Naive thymus-derived CD4-positive, alpha-beta T cell (primary cell): ENCODE measurements at regions not wholly inside any gene's neighbourhood (a gene's known extent, or its start where the extent isn't known, plus 50 kb on each side); places are given as distances from the start of the nearest gene placed in this dataset.

ENCODE experiments used
- ATAC-seq: fragments of 150-1000 bp; cut with Tn5 transposase; 2 replicates; pipeline ENCODE4 v1.10.0; 2021; ENCODE audit warnings: mild to moderate bottlenecking, moderate library complexity
- CTCF ChIA-PET: fragments of 350-600 bp; sonication (Branson Sonifier 250); formaldehyde crosslinking; loops from one replicate; lab custom pipeline; 2021; ENCODE audit warnings: antibody characterized with exemption; lab: Charles Lee
- POLR2A ChIA-PET: fragments of 350-600 bp; sonication (Branson Sonifier 250); formaldehyde crosslinking; loops from one replicate; lab custom pipeline; 2021; ENCODE audit warnings: antibody characterized with exemption, inconsistent platforms; lab: Charles Lee
- DNase-seq, 9 donors: peaks; one replicate each; pipeline versions ENCODE4 v3.0.0 to v3.0.0-alpha.2; 2020 to 2022; ENCODE audit warnings: mixed read lengths in 1 of 9
- H3K27ac ChIP-seq: one replicate; pipeline ENCODE4 v1.7.0; 2013; ENCODE audit warnings: mild to moderate bottlenecking, low read depth, low read length, moderate library complexity
- H3K27me3 ChIP-seq, 2 donors: one replicate each; pipeline ENCODE4 v1.7.0; 2013; ENCODE audit warnings: low read length in 2 of 2, mild to moderate bottlenecking in 2 of 2, moderate library complexity in 2 of 2; ENCODE audit not compliant: control insufficient read depth in 2 of 2, insufficient read depth in 2 of 2
- H3K36me3 ChIP-seq, 3 experiments: 1 replicate in 2 of 3; 2 replicates in 1 of 3; pipeline ENCODE4 v1.7.0; 2013; ENCODE audit warnings: low read length in 3 of 3, mild to moderate bottlenecking in 3 of 3, moderate library complexity in 1 of 3; ENCODE audit not compliant: insufficient read depth in 3 of 3, control insufficient read depth in 2 of 3
- H3K4me1 ChIP-seq, 2 donors: one replicate each; pipeline ENCODE4 v1.7.0; 2013; ENCODE audit warnings: low read length in 2 of 2, mild to moderate bottlenecking in 2 of 2, moderate library complexity in 1 of 2; ENCODE audit not compliant: control insufficient read depth in 2 of 2, insufficient read depth in 2 of 2
- H3K4me3 ChIP-seq: 2 replicates; pipeline ENCODE4 v1.7.0; 2013; ENCODE audit warnings: mild to moderate bottlenecking, low read length
- H3K9me3 ChIP-seq, 3 experiments: 1 replicate in 2 of 3; 2 replicates in 1 of 3; pipeline ENCODE4 v1.7.0; 2013; ENCODE audit warnings: low read length in 3 of 3; ENCODE audit not compliant: control insufficient read depth in 2 of 3
- H3K27ac Mint-ChIP-seq, 9 donors: one replicate each; pipeline ENCODE4 v1.8.0; 2020 to 2022; ENCODE audit warnings: mixed read lengths in 9 of 9, mild to moderate bottlenecking in 8 of 9, moderate library complexity in 5 of 9, inconsistent platforms in 2 of 9
- H3K27me3 Mint-ChIP-seq, 5 donors: one replicate each; pipeline ENCODE4 v1.8.0; 2021 to 2022; ENCODE audit warnings: mixed read lengths in 5 of 5, mild to moderate bottlenecking in 1 of 5
- H3K36me3 Mint-ChIP-seq, 5 donors: one replicate each; pipeline ENCODE4 v1.8.0; 2020 to 2022; ENCODE audit warnings: mixed read lengths in 5 of 5, mild to moderate bottlenecking in 3 of 5, inconsistent platforms in 1 of 5
- H3K4me1 Mint-ChIP-seq, 7 donors: one replicate each; pipeline ENCODE4 v1.8.0; 2020 to 2022; ENCODE audit warnings: mixed read lengths in 7 of 7, mild to moderate bottlenecking in 3 of 7, inconsistent platforms in 1 of 7
- H3K4me3 Mint-ChIP-seq, 10 donors: one replicate each; pipeline ENCODE4 v1.8.0; 2020 to 2022; ENCODE audit warnings: mild to moderate bottlenecking in 10 of 10, mixed read lengths in 10 of 10, moderate library complexity in 6 of 10, inconsistent platforms in 2 of 10
- H3K9me3 Mint-ChIP-seq, 11 donors: one replicate each; pipeline ENCODE4 v1.8.0; 2020 to 2022; ENCODE audit warnings: mixed read lengths in 11 of 11, mild to moderate bottlenecking in 4 of 11, inconsistent platforms in 1 of 11, moderate library complexity in 1 of 11
- intact Hi-C, 2 donors: fragments of 100-400 bp; cut with micrococcal nuclease; formaldehyde crosslinking; loops; one replicate each; pipeline ENCODE4 v1.15.1; 2023

- Histone ChIP-seq H3K4me3 (no peak overlapping the region), H3K27ac (no peak overlapping the region), H3K27me3 (no peaks in the 10 kb centered on the region), H3K36me3 (no peaks in the 10 kb centered on the region), H3K9me3 (no peaks in the 10 kb centered on the region), H3K4me1 (no peaks in the 10 kb centered on the region)
- H3K4me3 Mint-ChIP-seq, result no peak overlapping the region
- H3K36me3 Mint-ChIP-seq, result no peaks in the 10 kb centered on the region
- ChIA-PET POLR2A (interaction anchor here (0.7 kb wide), 1 partner anchor 166 kb away, joined by 3 read pairs; no protein-coding TSS in a partner anchor), CTCF (no interaction called here)
- no peak overlapping the region for H3K27ac Mint-ChIP-seq
- DNase-seq, result no peak
- peaks cover 7 to 43% (median 37%) of the 10 kb centered on the region in 5 donors for H3K27me3 Mint-ChIP-seq
- H3K9me3 Mint-ChIP-seq, result no peaks in the 10 kb centered on the region
- no peak for ATAC-seq
- no peaks in the 10 kb centered on the region for H3K4me1 Mint-ChIP-seq
- intact Hi-C loops, result no loop called here
Observed at GRCh38 chr22:49359076-49359475, 468.6 kb downstream of the BRD1 start.

DNA sequence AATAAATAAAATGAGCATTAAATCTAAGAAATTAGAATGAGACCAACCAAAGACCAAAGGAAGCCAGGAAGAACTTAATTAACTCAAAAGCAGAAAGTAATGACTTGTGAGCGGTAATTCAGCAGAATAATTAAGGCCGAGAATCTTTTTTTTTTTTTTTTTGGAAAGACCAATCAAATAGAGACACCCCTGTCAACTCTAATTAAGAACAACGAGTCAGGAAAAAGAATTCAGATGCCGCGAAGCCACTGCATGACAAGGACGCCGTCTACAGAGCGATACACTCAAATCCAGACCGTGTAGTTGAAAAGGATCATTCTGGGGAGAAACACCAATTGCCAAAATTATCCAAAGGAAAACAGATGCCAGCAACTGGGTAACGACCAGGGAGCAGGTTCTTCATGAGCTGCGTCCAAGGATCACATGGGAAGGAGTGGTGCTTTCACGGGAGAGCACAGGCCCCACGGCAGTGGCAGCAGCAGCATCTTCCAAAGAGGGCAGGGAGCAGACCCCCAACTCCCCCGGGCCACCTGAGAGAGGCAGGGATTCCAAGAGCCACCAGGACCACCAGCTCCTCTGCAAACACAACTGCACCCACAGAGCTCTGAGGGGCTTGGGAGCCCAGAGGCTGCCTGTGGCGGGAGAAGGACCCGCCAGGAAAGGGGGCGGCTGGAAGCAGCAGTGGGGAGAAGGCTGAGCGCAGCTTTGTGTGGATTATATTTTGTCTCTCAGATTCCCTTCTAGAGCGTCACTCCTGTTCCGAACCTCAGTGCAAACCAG lies 469.8 kb downstream of the BRD1 start:
- DNase-seq, result no peak
- intact Hi-C loops, result no loop called here
- Mint-ChIP-seq H3K36me3 (no peaks in the 10 kb centered on the region), H3K9me3 (no peaks in the 10 kb centered on the region), H3K4me1 (no peaks in the 10 kb centered on the region), H3K27ac (no peak overlapping the region), H3K27me3 (peaks cover 11 to 48% (median 46%) of the 10 kb centered on the region in 5 donors), H3K4me3 (no peak overlapping the region)
- Histone ChIP-seq H3K27ac (no peak overlapping the region), H3K9me3 (no peaks in the 10 kb centered on the region), H3K4me3 (no peak overlapping the region), H3K36me3 (no peaks in the 10 kb centered on the region), H3K4me1 (no peaks in the 10 kb centered on the region), H3K27me3 (no peaks in the 10 kb centered on the region)
- ChIA-PET CTCF (no interaction called here), POLR2A (no interaction called here)
- no peak for ATAC-seq

DNA sequence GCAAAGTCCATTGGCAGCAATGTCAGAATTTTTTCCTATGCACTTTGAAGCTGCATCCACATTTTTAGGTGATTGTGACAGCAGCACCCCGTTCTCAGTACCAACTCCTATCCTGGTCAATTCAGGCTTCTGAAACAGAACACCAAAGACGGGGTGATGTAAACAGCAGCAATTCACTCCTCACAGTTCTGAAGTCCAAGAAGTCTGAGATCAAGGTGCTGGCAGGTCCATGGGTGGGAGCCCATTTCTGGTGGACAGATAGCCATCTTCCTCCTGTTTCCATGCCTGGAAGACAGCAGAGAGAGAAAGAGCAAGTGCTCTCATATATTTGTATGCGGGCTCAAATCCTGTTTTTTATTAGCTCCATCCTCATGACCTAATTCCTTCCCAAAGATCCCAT lies 471.2 kb downstream of the BRD1 start:
- Mint-ChIP-seq H3K9me3 (no peaks in the 10 kb centered on the region), H3K4me1 (no peaks in the 10 kb centered on the region), H3K4me3 (no peak overlapping the region), H3K36me3 (no peaks in the 10 kb centered on the region), H3K27me3 (peaks cover 11 to 58% (median 51%) of the 10 kb centered on the region in 5 donors), H3K27ac (no peak overlapping the region)
- ATAC-seq (no peak), DNase-seq (no peak)
- Histone ChIP-seq H3K27ac (no peak overlapping the region), H3K9me3 (no peaks in the 10 kb centered on the region), H3K4me3 (no peak overlapping the region), H3K27me3 (no peaks in the 10 kb centered on the region), H3K4me1 (no peaks in the 10 kb centered on the region), H3K36me3 (no peaks in the 10 kb centered on the region)
- ChIA-PET POLR2A (no interaction called here), CTCF (no interaction called here)
- intact Hi-C loops, result no loop called here

- Mint-ChIP-seq H3K36me3 (no peaks in the 10 kb centered on the region), H3K4me3 (no peak overlapping the region), H3K9me3 (peaks cover 0 to 2% (median 0%) of the 10 kb centered on the region in 11 donors), H3K27me3 (peaks cover 8 to 58% (median 48%) of the 10 kb centered on the region in 5 donors), H3K4me1 (no peaks in the 10 kb centered on the region), H3K27ac (no peak overlapping the region)
- ChIA-PET POLR2A (no interaction called here), CTCF (no interaction called here)
- Histone ChIP-seq H3K27me3 (no peaks in the 10 kb centered on the region), H3K4me1 (no peaks in the 10 kb centered on the region), H3K9me3 (no peaks in the 10 kb centered on the region), H3K36me3 (no peaks in the 10 kb centered on the region), H3K27ac (no peak overlapping the region), H3K4me3 (no peak overlapping the region)
- intact Hi-C loops, result no loop called here
- ATAC-seq (no peak), DNase-seq (no peak)
Observed at GRCh38 chr22:49355211-49355920, 472.3 kb downstream of the BRD1 start.

DNA sequence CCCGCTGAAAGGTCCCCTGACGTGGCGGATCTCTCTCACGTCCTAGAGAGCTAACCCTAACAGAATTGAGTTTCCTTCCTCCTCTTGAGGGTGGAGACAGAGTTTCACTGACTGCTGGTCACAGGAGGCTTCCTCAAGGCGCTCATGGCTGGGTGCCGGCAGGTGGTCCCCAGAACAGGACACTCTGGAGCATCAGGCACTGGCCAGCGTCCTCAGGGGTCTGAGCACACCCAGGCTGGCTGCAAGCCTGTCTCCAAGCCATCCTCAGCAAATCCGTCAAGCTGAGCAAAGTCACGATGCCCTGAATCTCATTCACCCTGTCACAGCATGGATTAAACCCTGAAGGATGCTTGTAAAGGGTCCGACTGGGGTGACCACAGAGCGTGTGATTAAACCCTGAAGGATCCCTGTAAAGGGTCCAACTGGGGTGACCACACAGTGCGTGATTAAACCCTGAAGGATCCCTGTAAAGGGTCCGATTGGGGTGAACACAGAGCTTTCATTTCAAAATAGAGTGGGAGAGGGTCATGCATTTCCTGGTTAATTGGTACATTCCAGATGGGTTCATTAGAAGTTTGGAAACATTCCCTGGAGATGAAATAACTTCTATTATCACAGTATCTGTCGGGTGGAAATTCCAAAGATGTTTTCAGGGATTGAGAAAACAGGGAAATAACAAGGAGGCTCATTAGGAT lies 473.0 kb downstream of the BRD1 start:
- no peak overlapping the region for H3K4me3 Mint-ChIP-seq
- peaks cover 0 to 2% (median 0%) of the 10 kb centered on the region in 11 donors for H3K9me3 Mint-ChIP-seq
- no peaks in the 10 kb centered on the region for H3K36me3 Mint-ChIP-seq
- Histone ChIP-seq H3K9me3 (no peaks in the 10 kb centered on the region), H3K4me1 (no peaks in the 10 kb centered on the region), H3K27ac (no peak overlapping the region), H3K36me3 (no peaks in the 10 kb centered on the region), H3K4me3 (no peak overlapping the region), H3K27me3 (no peaks in the 10 kb centered on the region)
- H3K27ac Mint-ChIP-seq, result no peak overlapping the region
- no peak for DNase-seq
- no peaks in the 10 kb centered on the region for H3K4me1 Mint-ChIP-seq
- POLR2A ChIA-PET, result no interaction called here
- H3K27me3 Mint-ChIP-seq, result peaks cover 6 to 61% (median 47%) of the 10 kb centered on the region in 5 donors
- CTCF ChIA-PET, result no interaction called here
- intact Hi-C loops, result no loop called here
- ATAC-seq, result no peak

DNA sequence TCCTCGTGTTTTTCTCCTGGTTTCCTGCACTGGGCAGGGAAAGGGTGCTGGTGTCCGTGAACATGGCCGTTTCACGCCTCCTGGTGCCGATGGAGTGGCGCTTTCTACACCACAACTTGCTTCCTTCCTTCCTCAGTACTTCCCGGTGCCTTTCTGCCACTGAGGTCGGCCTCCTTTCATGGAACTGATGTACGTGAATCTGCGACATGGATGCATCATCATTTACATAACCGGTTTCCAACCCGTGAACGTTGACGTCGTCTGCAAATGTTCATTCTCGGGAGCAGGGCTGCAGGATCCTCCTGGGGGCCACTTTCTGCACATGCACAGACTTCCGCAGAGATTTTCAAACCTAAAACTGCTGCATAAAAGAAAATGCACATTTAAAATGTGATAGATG lies 474.4 kb downstream of the BRD1 start:
- ATAC-seq (no peak), DNase-seq (no peak)
- Histone ChIP-seq H3K36me3 (no peaks in the 10 kb centered on the region), H3K4me1 (no peaks in the 10 kb centered on the region), H3K4me3 (no peak overlapping the region), H3K9me3 (no peaks in the 10 kb centered on the region), H3K27me3 (no peaks in the 10 kb centered on the region), H3K27ac (no peak overlapping the region)
- CTCF ChIA-PET, result no interaction called here
- peaks cover 0 to 2% (median 0%) of the 10 kb centered on the region in 11 donors for H3K9me3 Mint-ChIP-seq
- POLR2A ChIA-PET, result no interaction called here
- intact Hi-C loops, result no loop called here
- H3K4me3 Mint-ChIP-seq, result no peak overlapping the region
- H3K4me1 Mint-ChIP-seq, result peaks cover 0 to 1% (median 0%) of the 10 kb centered on the region in 7 donors
- H3K36me3 Mint-ChIP-seq, result no peaks in the 10 kb centered on the region
- H3K27ac Mint-ChIP-seq, result no peak overlapping the region
- peaks cover 6 to 62% (median 45%) of the 10 kb centered on the region in 5 donors for H3K27me3 Mint-ChIP-seq
